SK-N-SH (cell line): ENCODE measurements at regions not wholly inside any gene's neighbourhood (a gene's known extent, or its start where the extent isn't known, plus 50 kb on each side); places are given as distances from the start of the nearest gene placed in this dataset.

Experiments used
- CTCF ChIA-PET: fragments of 300-600, 350-600 bp; formaldehyde crosslinking; extraction: SDS; loops from one replicate; lab custom pipeline; 2021; lab: Yijun Ruan, JAX
- POLR2A ChIA-PET: fragments of 350-600 bp; sonication (Branson Sonifier 250); formaldehyde crosslinking; extraction: SDS; loops from one replicate; lab custom pipeline; 2020; ENCODE audit warnings: antibody characterized with exemption, inconsistent platforms; lab: Yijun Ruan, JAX
- DNase-seq: peaks from one replicate; pipeline ENCODE4 v3.0.0; 2012
- H2AFZ ChIP-seq: fragments of 200-600 bp; sonication (generic); 2 replicates; pipeline ENCODE4 v1.8.1; 2016; ENCODE audit warnings: antibody characterized with exemption, mild to moderate bottlenecking, low read depth
- H3F3A ChIP-seq: fragments of 200-600 bp; sonication (generic); replicated peaks from 2 replicates; pipeline ENCODE3; 2016; ENCODE audit warnings: antibody characterized with exemption, mild to moderate bottlenecking; ENCODE audit not compliant: insufficient read depth
- H3K27ac ChIP-seq, 2 experiments: fragments of 200-500 bp in 1 of 2; fragments of 200-600 bp in 1 of 2; sonication (Bioruptor generic) in 1 of 2; sonication (generic), shearing (Covaris generic) in 1 of 2; 2 replicates each; pipeline versions ENCODE4 v1.5.1 to v1.6.1; 2014 to 2016; ENCODE audit warnings: low read depth in 2 of 2, inconsistent platforms in 1 of 2, low read length in 1 of 2, mild to moderate bottlenecking in 1 of 2, mixed read lengths in 1 of 2
- H3K27me3 ChIP-seq: fragments of 200-600 bp; sonication (generic), shearing (Covaris generic); 2 replicates; pipeline ENCODE4 v1.6.1; 2016; ENCODE audit warnings: mixed run types; ENCODE audit not compliant: insufficient read depth
- H3K36me3 ChIP-seq, 2 experiments: fragments of 200-500 bp in 1 of 2; fragments of 200-600 bp in 1 of 2; sonication (Bioruptor generic) in 1 of 2; sonication (generic) in 1 of 2; replicated peaks in 1 of 2; 2 replicates each; pipeline versions ENCODE3 to v1.5.1; 2014 to 2016; ENCODE audit warnings: low read length in 1 of 2, mild to moderate bottlenecking in 1 of 2; ENCODE audit not compliant: insufficient read depth in 2 of 2, control insufficient read depth in 1 of 2
- H3K4me1 ChIP-seq, 2 experiments: fragments of 200-500 bp in 1 of 2; fragments of 200-600 bp in 1 of 2; sonication (Bioruptor generic) in 1 of 2; sonication (generic), shearing (Covaris generic) in 1 of 2; 2 replicates each; pipeline versions ENCODE4 v1.5.1 to v1.6.1; 2014 to 2016; ENCODE audit warnings: low read depth in 1 of 2, low read length in 1 of 2, mixed run types in 1 of 2; ENCODE audit not compliant: insufficient read depth in 2 of 2, control insufficient read depth in 1 of 2
- H3K4me2 ChIP-seq: fragments of 200-600 bp; sonication (generic), shearing (Covaris generic); 2 replicates; pipeline ENCODE4 v1.6.1; 2017; ENCODE audit warnings: mixed run types
- H3K4me3 ChIP-seq, 2 experiments: fragments of 200-500 bp in 1 of 2; fragments of 200-600 bp in 1 of 2; sonication (Bioruptor generic) in 1 of 2; sonication (generic), shearing (Covaris generic) in 1 of 2; 2 replicates each; pipeline versions ENCODE4 v1.5.1 to v1.8.1; 2014 to 2016; ENCODE audit warnings: low read depth in 2 of 2, inconsistent platforms in 1 of 2, low read length in 1 of 2, mild to moderate bottlenecking in 1 of 2, mixed read lengths in 1 of 2, moderate library complexity in 1 of 2
- H3K79me2 ChIP-seq: fragments of 200-600 bp; sonication (generic); 2 replicates; pipeline ENCODE4 v1.8.1; 2017; ENCODE audit warnings: mild to moderate bottlenecking; ENCODE audit not compliant: insufficient read depth
- H3K9ac ChIP-seq: fragments of 200-600 bp; sonication (generic); 2 replicates; pipeline ENCODE4 v1.6.1; 2017; ENCODE audit warnings: mixed run types
- H3K9me2 ChIP-seq: fragments of 200-600 bp; sonication (generic); 2 replicates; pipeline ENCODE4 v1.6.1; 2017; ENCODE audit warnings: mixed run types
- H3K9me3 ChIP-seq: fragments of 200-600 bp; sonication (generic); 2 replicates; pipeline ENCODE4 v1.6.1; 2017; ENCODE audit warnings: mixed run types, mild to moderate bottlenecking, moderate library complexity
- H4K20me1 ChIP-seq: fragments of 200-600 bp; sonication (generic); 2 replicates; pipeline ENCODE4 v1.6.1; 2017; ENCODE audit warnings: mild to moderate bottlenecking, mixed run types; ENCODE audit not compliant: insufficient read depth
- CTCF ChIP-seq: fragments of 200-600 bp; sonication (generic); IDR thresholded peaks from 2 replicates; pipeline ENCODE4 v1.6.1; 2017; ENCODE audit warnings: antibody characterized with exemption, mild to moderate bottlenecking, moderate library complexity
- ELF1 ChIP-seq: IDR thresholded peaks from 2 replicates; pipeline ENCODE4 v1.4.0; 2012
- EZH2phosphoT487 ChIP-seq: fragments of 200-600 bp; sonication (generic); IDR thresholded peaks from 2 replicates; pipeline ENCODE4 v1.6.1; 2017; ENCODE audit warnings: low read depth, mixed run types, mild to moderate bottlenecking, antibody characterized with exemption, moderate library complexity, borderline replicate concordance
- FOXJ3 ChIP-seq: sonication (generic); formaldehyde crosslinking; IDR thresholded peaks from 2 replicates; pipeline ENCODE4 v1.5.1; 2020; ENCODE audit warnings: mild to moderate bottlenecking, missing genetic modification reagents
- FOXM1 ChIP-seq: IDR thresholded peaks from 2 replicates; pipeline ENCODE4 v1.4.0; 2012; ENCODE audit warnings: low read depth, mild to moderate bottlenecking
- GABPA ChIP-seq: IDR thresholded peaks from 2 replicates; pipeline ENCODE4 v1.4.0; 2012; ENCODE audit warnings: low read depth, mild to moderate bottlenecking
- GATA2 ChIP-seq: sonication (generic); formaldehyde crosslinking; IDR thresholded peaks from 2 replicates; pipeline ENCODE4 v1.5.0; 2020; ENCODE audit warnings: mild to moderate bottlenecking, missing genetic modification reagents
- IRF3 ChIP-seq: fragments of 150-350 bp; IDR thresholded peaks from 2 replicates; pipeline ENCODE4 v1.6.1; 2016; ENCODE audit warnings: mild to moderate bottlenecking, low read depth, low read length
- MXI1 ChIP-seq: IDR thresholded peaks from 2 replicates; pipeline ENCODE4 v1.6.1; 2012; ENCODE audit warnings: mild to moderate bottlenecking, low read depth, low read length, improper control_type of control experiment
- NRF1 ChIP-seq: IDR thresholded peaks from 2 replicates; pipeline ENCODE4 v1.6.1; 2012; ENCODE audit warnings: low read depth, mild to moderate bottlenecking, low read length
- PBX3 ChIP-seq: IDR thresholded peaks from 2 replicates; pipeline ENCODE4; 2012
- RAD21 ChIP-seq: IDR thresholded peaks from 2 replicates; pipeline ENCODE4 v1.6.1; 2012; ENCODE audit warnings: mild to moderate bottlenecking, low read length
- REST ChIP-seq: IDR thresholded peaks from 2 replicates; pipeline ENCODE4 v1.6.1; 2012; ENCODE audit warnings: mild to moderate bottlenecking, low read depth, low read length, moderate library complexity
- RFX5 ChIP-seq: IDR thresholded peaks from 2 replicates; pipeline ENCODE4 v1.6.1; 2012; ENCODE audit warnings: mild to moderate bottlenecking, improper control_type of control experiment, low read length
- RXRA ChIP-seq: IDR thresholded peaks from 2 replicates; pipeline ENCODE4 v1.4.0; 2012; ENCODE audit warnings: low read depth, mild to moderate bottlenecking, borderline replicate concordance
- SIN3A ChIP-seq: IDR thresholded peaks from 2 replicates; pipeline ENCODE4 v1.6.1; 2012; ENCODE audit warnings: low read depth, mild to moderate bottlenecking, low read length, moderate library complexity, borderline replicate concordance
- TAF1 ChIP-seq: IDR thresholded peaks from 2 replicates; pipeline ENCODE4 v1.6.1; 2012; ENCODE audit warnings: low read depth, mild to moderate bottlenecking, low read length, moderate library complexity, borderline replicate concordance
- TCF12 ChIP-seq: IDR thresholded peaks from 2 replicates; pipeline ENCODE4 v1.4.0; 2012
- ZBTB33 ChIP-seq: IDR thresholded peaks from 2 replicates; pipeline ENCODE4 v1.4.0; 2012; ENCODE audit warnings: low read depth, borderline replicate concordance

GRCh38 chr13:81721400-81721799, 1380.5 kb upstream of the SPRY2 start:
- Histone ChIP-seq H3K9ac (no peak overlapping the region), H3F3A (no peaks in the 10 kb centered on the region), H3K27me3 (no peaks in the 10 kb centered on the region), H3K4me1 (no peaks in the 10 kb centered on the region), H3K79me2 (no peaks in the 10 kb centered on the region), H4K20me1 (no peaks in the 10 kb centered on the region), H3K9me2 (no peaks in the 10 kb centered on the region), H3K4me2 (no peak overlapping the region), H3K9me3 (no peaks in the 10 kb centered on the region), H3K4me3 (no peak overlapping the region), H3K36me3 (no peaks in the 10 kb centered on the region), H3K27ac (no peak overlapping the region), H2AFZ (no peak overlapping the region)
- no peak for TF ChIP-seq CTCF
- no peak for TF ChIP-seq TCF12
- TF ChIP-seq GATA2 = no peak
- TF ChIP-seq TAF1 = no peak
- no peak for TF ChIP-seq REST
- no peak for TF ChIP-seq GABPA
- TF ChIP-seq ELF1 = no peak
- no peak for TF ChIP-seq SIN3A
- no peak for TF ChIP-seq PBX3
- no peak for TF ChIP-seq ZBTB33
- TF ChIP-seq IRF3 = no peak
- no peak for TF ChIP-seq RAD21
- TF ChIP-seq EZH2phosphoT487 = no peak
- no peak for TF ChIP-seq RXRA
- TF ChIP-seq FOXM1 = no peak
- no peak for TF ChIP-seq RFX5
- no peak for TF ChIP-seq NRF1
- TF ChIP-seq MXI1 = no peak
- TF ChIP-seq FOXJ3 (CRISPR knock-in tag) = no peak
- DNase-seq = no peak
- POLR2A ChIA-PET = no interaction called here
- CTCF ChIA-PET = no interaction called here
